Medulla oblongata (tissue), 1 donor: ENCODE measurements at regions not wholly inside any gene's neighbourhood (a gene's known extent, or its start where the extent isn't known, plus 50 kb on each side); places are given as distances from the start of the nearest gene placed in this dataset.
"Not testable (repeated sequence)": the region's sequence is repeated elsewhere in the genome, so short reads cannot be mapped to it uniquely, and the experiment has no call there.

Experiments
- DNase-seq: peaks from one replicate; pipeline ENCODE4 v3.0.0-alpha.2; 2015; ENCODE audit errors: extremely low spot score

DNA sequence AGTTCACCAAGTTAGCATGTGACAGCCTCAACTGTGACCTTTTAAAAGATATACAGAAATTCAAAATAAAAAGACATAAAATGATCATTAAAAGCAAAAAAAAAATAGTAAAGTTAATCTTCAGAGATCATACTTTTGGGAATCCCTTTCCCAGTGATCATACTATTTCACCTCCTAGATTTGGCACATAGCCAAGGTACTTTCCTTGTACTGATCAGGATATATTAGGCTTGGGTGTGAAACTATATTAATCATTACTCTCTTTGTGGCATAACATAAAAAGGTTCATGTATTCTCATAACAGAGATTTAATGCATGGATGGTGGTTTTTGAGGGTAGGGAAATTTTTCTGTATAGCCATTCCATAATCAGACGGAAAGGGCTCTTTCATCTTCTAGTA lies 109.6 kb upstream of the ZWINT start:
- no peak for DNase-seq

GRCh38 chr10:56469482-56469881 lies 108.4 kb upstream of the ZWINT start:
- DNase-seq: no peak

- DNase-seq: no peak
Measured at GRCh38 chr10:56466005-56466404, 104.9 kb upstream of the ZWINT start.

DNA sequence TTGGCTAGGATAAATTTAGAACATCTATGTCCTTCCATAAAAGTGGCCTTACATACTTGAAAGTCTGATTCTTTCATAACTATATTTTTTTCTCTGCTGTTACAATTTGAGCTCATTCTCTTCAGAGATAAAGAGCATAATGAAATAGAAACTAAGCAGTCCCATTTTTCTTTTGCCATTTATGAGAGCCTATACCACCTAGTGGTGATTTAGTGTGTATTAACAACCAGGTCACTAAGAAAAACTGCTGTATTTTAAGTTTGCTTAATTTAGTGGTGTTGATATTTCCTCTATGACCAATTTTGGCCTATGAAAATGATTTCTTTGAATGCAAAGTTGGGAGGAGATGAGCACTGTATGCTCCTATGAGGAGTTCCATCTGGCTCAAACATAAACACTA lies 88.7 kb upstream of the ZWINT start:
- no peak for DNase-seq

DNA sequence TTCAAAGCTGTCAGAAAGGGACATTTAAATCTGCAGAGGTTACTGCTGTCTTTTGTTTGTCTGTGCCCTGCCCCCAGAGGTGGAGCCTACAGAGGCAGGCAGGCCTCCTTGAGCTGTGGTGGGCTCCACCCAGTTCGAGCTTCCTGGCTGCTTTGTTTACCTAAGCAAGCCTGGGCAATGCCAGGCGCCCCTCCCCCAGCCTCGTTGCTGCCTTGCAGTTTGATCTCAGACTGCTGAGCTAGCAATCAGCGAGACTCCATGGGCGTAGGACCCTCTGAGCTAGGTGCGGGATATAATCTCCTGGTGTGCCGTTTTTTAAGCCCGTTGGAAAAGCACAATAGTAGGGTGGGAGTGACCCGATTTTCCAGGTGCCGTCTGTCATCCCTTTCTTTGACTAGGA lies 86.6 kb upstream of the ZWINT start:
- not testable (repeated sequence) for DNase-seq

- not testable (repeated sequence) for DNase-seq
Measured at GRCh38 chr10:56441337-56441736, 80.3 kb upstream of the ZWINT start.
